Testis (tissue), 2 donors: ENCODE measurements at regions not wholly inside any gene's neighbourhood (a gene's known extent, or its start where the extent isn't known, plus 50 kb on each side); places are given as distances from the start of the nearest gene placed in this dataset.

Experiments used
- DNase-seq: peaks from one replicate; pipeline ENCODE4 v3.0.0-alpha.2; 2019
- H3K27ac ChIP-seq, 2 donors: fragments of 200-600 bp; sonication (generic); one replicate each; pipeline ENCODE4 v1.5.1; 2019
- H3K27me3 ChIP-seq: fragments of 200-600 bp; sonication (generic); one replicate; pipeline ENCODE4 v1.5.1; 2019
- H3K36me3 ChIP-seq: fragments of 200-600 bp; sonication (generic); one replicate; pipeline ENCODE4 v1.5.1; 2017; ENCODE audit warnings: low read depth; ENCODE audit errors: missing control alignments
- H3K4me1 ChIP-seq: fragments of 200-600 bp; sonication (generic); one replicate; pipeline ENCODE4 v1.5.1; 2019
- H3K4me3 ChIP-seq, 2 donors: fragments of 200-600 bp; sonication (generic); one replicate each; pipeline ENCODE4 v1.5.1; 2017 to 2019
- H3K9me3 ChIP-seq: fragments of 200-600 bp; sonication (generic); one replicate; pipeline ENCODE4 v1.5.1; 2017
- POLR2A ChIP-seq: fragments of 450-650 bp; IDR thresholded peaks from one replicate; pipeline ENCODE4 v1.6.1; 2017; ENCODE audit warnings: antibody characterized with exemption, mild to moderate bottlenecking, moderate library complexity
- WGBS, 2 donors: methylation state at CpG; one replicate each; pipeline ENCODE4 v1.1.5; 2018; 5-methylcytosine and 5-hydroxymethylcytosine counted together
- intact Hi-C: fragments of 100-400 bp; cut with DNase I; formaldehyde crosslinking; loops from one replicate; pipeline ENCODE4 v1.15.1; 2023; ENCODE audit warnings: low total_unique reads
- TF ChIP-seq, protein P1 (sequence below), 3 experiments: fragments of 450-650 bp in 2 of 3; fragments of 200-600 bp in 1 of 3; sonication (generic) in 1 of 3; IDR thresholded peaks; one replicate each; pipeline ENCODE4 v1.5.1; 2016 to 2019; ENCODE audit warnings: antibody characterized with exemption in 3 of 3, mild to moderate bottlenecking in 2 of 3, moderate library complexity in 1 of 3

DNA sequence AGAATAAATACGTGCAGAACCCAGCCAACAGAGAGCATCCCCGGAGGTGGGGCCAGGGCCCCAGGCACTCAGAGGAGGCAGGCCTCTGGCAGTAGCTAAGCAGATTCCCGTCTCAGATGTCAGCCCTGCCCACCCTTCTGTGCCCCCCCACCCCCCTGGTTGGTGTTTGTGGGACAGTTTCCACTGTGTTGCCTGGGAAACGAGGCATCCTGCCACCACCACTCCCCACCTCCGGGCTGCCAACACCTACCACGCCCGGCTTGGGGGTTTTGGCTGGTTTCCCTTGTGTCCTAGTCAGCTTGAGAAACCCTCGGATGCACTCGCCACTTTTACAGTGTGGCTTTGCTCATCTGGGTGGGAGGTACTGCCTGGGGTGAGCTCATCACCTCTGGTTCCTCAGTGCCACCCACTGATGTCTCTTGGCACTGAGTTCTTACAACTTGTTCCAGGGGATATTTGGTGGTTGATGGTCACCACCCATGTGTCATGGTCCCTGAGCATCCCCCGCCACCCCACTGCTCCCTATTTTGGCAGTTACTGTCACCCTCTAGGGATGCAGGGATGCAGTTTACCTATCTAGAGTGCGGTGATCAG, 72.4 kb upstream of the YWHAQ start:
- no peak for DNase-seq

DNA sequence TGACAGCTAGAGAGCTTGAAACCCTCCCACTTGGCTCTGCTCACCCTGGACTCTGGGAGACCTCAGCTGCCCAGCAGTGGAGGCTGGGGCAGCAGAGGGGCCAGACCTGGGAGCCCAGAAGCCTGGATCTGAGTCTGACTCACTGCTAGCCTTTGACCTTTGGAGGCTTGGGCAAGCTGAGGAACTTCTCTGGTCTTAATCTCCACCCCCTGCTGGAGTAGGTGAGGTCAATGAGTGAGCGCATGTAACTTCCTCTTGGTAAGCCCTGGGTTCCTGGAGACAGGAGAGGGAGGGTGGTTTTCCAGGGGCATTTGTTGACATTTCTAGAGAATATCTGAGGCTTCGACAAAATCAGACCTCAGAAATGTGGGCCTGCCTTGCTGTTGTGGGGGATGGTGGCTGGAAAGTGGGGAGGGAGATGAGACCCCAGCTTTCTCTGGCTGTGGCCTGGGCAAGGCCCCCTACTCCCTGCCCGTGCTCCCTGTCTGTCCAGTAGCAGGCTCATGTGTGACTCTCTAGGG, 73.0 kb upstream of the YWHAQ start:
- WGBS, 2 donors, result 66 to 88% methylated on average over 3 of the region's 3 CpGs
- DNase-seq, result no peak
- no peaks in the 10 kb centered on the region for H3K27me3 ChIP-seq
- H3K27ac ChIP-seq, result no peak overlapping the region
- no peaks in the 10 kb centered on the region for H3K36me3 ChIP-seq
- intact Hi-C loops, result no loop called here
- TF ChIP-seq, protein P1, sequence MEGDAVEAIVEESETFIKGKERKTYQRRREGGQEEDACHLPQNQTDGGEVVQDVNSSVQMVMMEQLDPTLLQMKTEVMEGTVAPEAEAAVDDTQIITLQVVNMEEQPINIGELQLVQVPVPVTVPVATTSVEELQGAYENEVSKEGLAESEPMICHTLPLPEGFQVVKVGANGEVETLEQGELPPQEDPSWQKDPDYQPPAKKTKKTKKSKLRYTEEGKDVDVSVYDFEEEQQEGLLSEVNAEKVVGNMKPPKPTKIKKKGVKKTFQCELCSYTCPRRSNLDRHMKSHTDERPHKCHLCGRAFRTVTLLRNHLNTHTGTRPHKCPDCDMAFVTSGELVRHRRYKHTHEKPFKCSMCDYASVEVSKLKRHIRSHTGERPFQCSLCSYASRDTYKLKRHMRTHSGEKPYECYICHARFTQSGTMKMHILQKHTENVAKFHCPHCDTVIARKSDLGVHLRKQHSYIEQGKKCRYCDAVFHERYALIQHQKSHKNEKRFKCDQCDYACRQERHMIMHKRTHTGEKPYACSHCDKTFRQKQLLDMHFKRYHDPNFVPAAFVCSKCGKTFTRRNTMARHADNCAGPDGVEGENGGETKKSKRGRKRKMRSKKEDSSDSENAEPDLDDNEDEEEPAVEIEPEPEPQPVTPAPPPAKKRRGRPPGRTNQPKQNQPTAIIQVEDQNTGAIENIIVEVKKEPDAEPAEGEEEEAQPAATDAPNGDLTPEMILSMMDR (IDR thresholded peaks at IDR 0.05), result no peak
- no peak for TF ChIP-seq POLR2A
- H3K4me1 ChIP-seq, result no peaks in the 10 kb centered on the region
- no peaks in the 10 kb centered on the region for H3K9me3 ChIP-seq
- H3K4me3 ChIP-seq, result no peak overlapping the region

More for the DNA sequence above, 72.4 kb upstream of the YWHAQ start:
- 50 to 100% methylated on average over 1 to 11 of the region's 11 CpGs for WGBS, 2 donors
- TF ChIP-seq, protein P1 (IDR thresholded peaks at IDR 0.05), result no peak
- TF ChIP-seq POLR2A, result no peak
- Histone ChIP-seq H3K9me3 (no peaks in the 10 kb centered on the region), H3K27ac (no peak overlapping the region), H3K4me3 (no peak overlapping the region), H3K4me1 (no peaks in the 10 kb centered on the region), H3K36me3 (no peaks in the 10 kb centered on the region), H3K27me3 (no peaks in the 10 kb centered on the region)
- intact Hi-C loops, result no loop called here

DNA sequence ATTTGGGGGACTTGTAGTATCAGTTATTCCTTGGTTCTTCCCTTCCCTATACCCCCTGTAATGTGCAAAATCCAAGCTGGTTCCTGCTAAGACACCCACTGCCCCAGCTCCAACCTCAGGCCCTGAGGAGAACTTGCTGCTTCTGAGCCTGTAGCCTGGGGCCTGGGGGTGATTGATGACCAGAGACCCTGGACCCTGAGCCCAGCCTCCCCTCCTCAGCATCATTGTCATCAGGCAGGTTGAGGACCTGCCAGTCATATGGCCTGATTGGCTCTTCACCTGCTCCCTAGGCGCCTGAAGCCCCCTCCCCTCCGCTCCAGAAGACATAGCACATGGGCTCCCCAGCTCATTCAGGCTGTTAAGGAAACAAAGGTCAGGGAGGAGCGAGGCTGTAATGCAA, 73.8 kb upstream of the YWHAQ start:
- Histone ChIP-seq H3K9me3 (no peaks in the 10 kb centered on the region), H3K36me3 (no peaks in the 10 kb centered on the region), H3K4me3 (no peak overlapping the region), H3K4me1 (no peaks in the 10 kb centered on the region), H3K27me3 (no peaks in the 10 kb centered on the region), H3K27ac (no peak overlapping the region)
- no peak for TF ChIP-seq POLR2A
- TF ChIP-seq, protein P1 (IDR thresholded peaks at IDR 0.05), result no peak
- no peak for DNase-seq
- 98 to 100% methylated on average over 1 to 3 of the region's 3 CpGs for WGBS, 2 donors
- intact Hi-C loops, result no loop called here

DNA sequence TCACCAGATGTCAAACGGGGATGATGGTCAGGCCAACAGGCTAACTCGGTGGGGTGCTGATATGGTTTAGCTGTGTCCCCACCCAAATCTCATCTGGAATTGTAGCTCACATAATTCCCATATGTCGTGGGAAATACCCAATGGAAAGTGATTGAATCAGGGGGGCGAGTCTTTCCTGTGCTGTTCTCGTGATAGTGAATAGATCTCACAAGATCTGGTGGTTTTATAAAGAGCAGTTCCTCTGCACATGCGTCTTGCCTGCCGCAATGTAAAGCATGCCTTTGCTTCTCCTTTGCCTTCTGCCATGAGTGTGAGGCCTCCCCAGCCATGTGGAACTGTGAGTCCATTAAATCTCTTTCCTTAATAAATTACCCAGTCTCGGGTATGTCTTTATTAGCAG, 74.4 kb upstream of the YWHAQ start:
- intact Hi-C loops, result no loop called here
- WGBS, 2 donors, result 88 to 95% methylated on average over 8 of the region's 8 CpGs
- Histone ChIP-seq H3K4me1 (no peaks in the 10 kb centered on the region), H3K9me3 (no peaks in the 10 kb centered on the region), H3K27ac (no peak overlapping the region), H3K27me3 (no peaks in the 10 kb centered on the region), H3K36me3 (no peaks in the 10 kb centered on the region), H3K4me3 (no peak overlapping the region)
- TF ChIP-seq, protein P1 (IDR thresholded peaks at IDR 0.05), result no peak
- TF ChIP-seq POLR2A, result no peak
- no peak for DNase-seq

DNA sequence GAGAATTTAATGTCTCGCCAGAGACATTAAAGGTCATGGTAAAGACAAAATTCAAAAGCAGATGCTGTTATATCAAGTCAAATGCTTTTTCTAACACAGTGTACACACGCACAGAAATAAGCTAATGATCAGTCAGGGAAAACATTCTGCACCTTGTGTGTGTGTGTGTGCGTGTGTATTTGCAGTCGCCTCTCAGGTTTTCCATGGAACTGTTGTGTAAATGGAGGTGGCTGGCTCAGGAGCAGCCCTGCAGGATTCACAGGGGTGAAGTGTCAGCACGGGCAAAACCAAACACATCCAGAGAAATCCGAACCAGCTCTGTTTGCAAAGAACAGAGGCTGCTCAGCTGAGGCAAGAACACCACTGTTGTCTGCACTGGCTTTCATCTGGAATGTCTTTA, 76.2 kb upstream of the YWHAQ start:
- WGBS, 2 donors, result 82 to 85% methylated on average over 6 of the region's 6 CpGs
- intact Hi-C loops, result no loop called here

More for the DNA sequence above, 76.2 kb upstream of the YWHAQ start:
- H3K4me3 ChIP-seq, result no peak overlapping the region
- H3K9me3 ChIP-seq, result no peaks in the 10 kb centered on the region
- DNase-seq, result no peak
- no peak for TF ChIP-seq POLR2A
- TF ChIP-seq, protein P1 (IDR thresholded peaks at IDR 0.05), result no peak
- no peaks in the 10 kb centered on the region for H3K36me3 ChIP-seq
- H3K4me1 ChIP-seq, result no peaks in the 10 kb centered on the region
- no peaks in the 10 kb centered on the region for H3K27me3 ChIP-seq
- no peak overlapping the region for H3K27ac ChIP-seq
